ENCODE measurements at regions not wholly inside any gene's neighbourhood (a gene's known extent, or its start where the extent isn't known, plus 50 kb on each side); places are given as distances from the start of the nearest gene placed in this dataset.

DNA sequence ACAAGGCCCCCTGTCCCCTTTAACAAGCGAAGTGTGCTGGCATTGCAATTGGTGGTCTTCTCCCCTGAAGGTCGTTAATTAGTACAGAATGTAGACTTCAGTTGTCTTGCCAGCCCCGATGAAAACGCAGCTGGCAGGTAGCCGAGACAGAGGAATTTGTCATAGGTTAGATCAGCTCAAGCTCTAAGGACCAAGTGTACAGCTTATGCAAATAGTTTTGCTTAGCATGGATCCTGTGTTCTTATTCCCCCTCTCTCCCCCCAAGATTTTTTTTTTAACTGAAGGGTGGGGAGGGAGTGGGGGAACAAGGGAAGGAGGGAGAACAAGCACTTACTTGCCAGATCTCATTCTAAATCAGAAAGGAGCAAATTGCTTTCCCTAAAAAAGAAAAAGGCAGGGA is 58.6 kb upstream of the PARP11 start:
- Histone ChIP-seq H3K4me3 (replicated peaks in 1 of 3; ENCODE audit: low read depth in 2 of 3, low read length in 3 of 3) (no peak overlapping the region), H3K9me3 (replicated peaks in 1 of 2; ENCODE audit: control insufficient read depth in 1 of 2, insufficient read depth in 1 of 2, low read length in 2 of 2) (peaks cover 0 to 2% of the 10 kb centered on the region in 2 donors), H3K4me2 (replicated peaks; ENCODE audit: extremely low read depth, low read length, poor library complexity, severe bottlenecking) (no peak overlapping the region), H3K9ac (ENCODE audit: insufficient read depth, low read length, poor library complexity, severe bottlenecking) (no peak overlapping the region), H4K20me1 (ENCODE audit: insufficient read depth, low read length) (no peaks in the 10 kb centered on the region), H3K27me3 (ENCODE audit: control insufficient read depth in 2 of 2, insufficient read depth in 2 of 2, low read length in 2 of 2) (peaks cover 4 to 5% of the 10 kb centered on the region in 2 donors), H3K4me1 (ENCODE audit: control insufficient read depth in 1 of 2, insufficient read depth in 2 of 2, low read length in 2 of 2) (no peaks in the 10 kb centered on the region), H2AFZ (ENCODE audit: insufficient read depth, low read depth, low read length, poor library complexity, severe bottlenecking) (no peak overlapping the region), H3K27ac (ENCODE audit: low read depth in 1 of 2, low read length in 2 of 2) (no peak overlapping the region), H3K36me3 (replicated peaks in 1 of 2; ENCODE audit: control insufficient read depth in 1 of 2, insufficient read depth in 2 of 2, low read length in 2 of 2) (no peaks in the 10 kb centered on the region), H3K79me2 (ENCODE audit: insufficient read depth, low read length) (no peaks in the 10 kb centered on the region)
- peaks cover 5 to 14% (median 13%) of the 10 kb centered on the region in 3 donors for H3K27me3 Mint-ChIP-seq (ENCODE audit: low read depth in 3 of 3)
- intact Hi-C loops (cut with micrococcal nuclease): no loop called here
- peaks cover 20% of the 10 kb centered on the region for H3K4me1 Mint-ChIP-seq
- no peak overlapping the region for H3K27ac Mint-ChIP-seq
- DNase-seq: no peak
- WGBS (ENCODE audit: insufficient coverage): 71% methylated on average over 2 of the region's 5 CpGs
- H3K4me3 Mint-ChIP-seq: no peak overlapping the region
- no peak for TF ChIP-seq CTCF (IDR thresholded peaks at IDR 0.05)
- H3K9me3 Mint-ChIP-seq: peaks cover 0 to 5% (median 4%) of the 10 kb centered on the region in 7 donors
- no peaks in the 10 kb centered on the region for H3K36me3 Mint-ChIP-seq

- Histone ChIP-seq H3K27me3 (ENCODE audit: control insufficient read depth in 2 of 2, insufficient read depth in 2 of 2, low read length in 2 of 2) (peaks cover 4 to 5% of the 10 kb centered on the region in 2 donors), H3K79me2 (ENCODE audit: insufficient read depth, low read length) (no peaks in the 10 kb centered on the region), H3K9me3 (replicated peaks in 1 of 2; ENCODE audit: control insufficient read depth in 1 of 2, insufficient read depth in 1 of 2, low read length in 2 of 2) (no peaks in the 10 kb centered on the region), H2AFZ (ENCODE audit: insufficient read depth, low read depth, low read length, poor library complexity, severe bottlenecking) (no peak overlapping the region), H4K20me1 (ENCODE audit: insufficient read depth, low read length) (no peaks in the 10 kb centered on the region), H3K4me2 (replicated peaks; ENCODE audit: extremely low read depth, low read length, poor library complexity, severe bottlenecking) (no peak overlapping the region), H3K4me1 (ENCODE audit: control insufficient read depth in 1 of 2, insufficient read depth in 2 of 2, low read length in 2 of 2) (no peaks in the 10 kb centered on the region), H3K27ac (ENCODE audit: low read depth in 1 of 2, low read length in 2 of 2) (no peak overlapping the region), H3K4me3 (replicated peaks in 1 of 3; ENCODE audit: low read depth in 2 of 3, low read length in 3 of 3) (no peak overlapping the region), H3K9ac (ENCODE audit: insufficient read depth, low read length, poor library complexity, severe bottlenecking) (no peak overlapping the region), H3K36me3 (replicated peaks in 1 of 2; ENCODE audit: control insufficient read depth in 1 of 2, insufficient read depth in 2 of 2, low read length in 2 of 2) (no peaks in the 10 kb centered on the region)
- WGBS (ENCODE audit: insufficient coverage): 86% methylated on average over 4 of the region's 4 CpGs
- no peak for DNase-seq
- Mint-ChIP-seq H3K27me3 (ENCODE audit: low read depth in 3 of 3) (peaks cover 5 to 14% (median 13%) of the 10 kb centered on the region in 3 donors), H3K4me3 (no peak overlapping the region), H3K27ac (peak overlapping the region in 2 of 7 donors; percentile 55 to 67), H3K4me1 (peaks cover 20% of the 10 kb centered on the region), H3K36me3 (no peaks in the 10 kb centered on the region), H3K9me3 (peaks cover 0 to 1% (median 0%) of the 10 kb centered on the region in 7 donors)
- no peak for TF ChIP-seq CTCF (IDR thresholded peaks at IDR 0.05)
- intact Hi-C loops (cut with micrococcal nuclease): no loop called here
Measured at GRCh38 chr12:3931206-3931605, 58.0 kb upstream of the PARP11 start.
